GM19468 (cell line): ENCODE measurements at regions not wholly inside any gene's neighbourhood (a gene's known extent, or its start where the extent isn't known, plus 50 kb on each side); places are given as distances from the start of the nearest gene placed in this dataset.

Source experiments
- ATAC-seq: cut with Tn5 transposase; IDR thresholded peaks from one replicate; pipeline ENCODE4 v1.9.1; 2021; ENCODE audit warnings: mild to moderate bottlenecking, moderate library complexity, moderate number of reproducible peaks; ENCODE audit not compliant: unreplicated experiment; ENCODE audit errors: extremely low read depth

DNA sequence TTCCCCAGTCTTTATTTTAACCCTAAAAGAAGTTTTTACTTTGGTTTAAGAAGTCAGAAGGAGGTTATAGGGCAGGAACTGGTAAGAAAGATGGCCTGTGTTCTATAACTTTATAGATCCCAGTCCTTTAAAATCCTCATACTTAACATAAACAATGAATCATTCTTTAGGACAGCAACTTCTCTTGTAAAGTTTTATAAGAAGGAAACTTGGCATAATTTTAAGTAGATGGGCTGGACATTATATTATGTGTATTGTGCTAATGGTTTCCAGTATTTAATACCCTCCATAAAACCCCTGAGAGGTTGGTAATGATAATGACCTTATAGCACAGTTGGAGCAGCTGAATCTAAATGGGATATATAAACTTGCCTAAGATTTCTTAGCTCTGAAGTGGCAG is 247.2 kb downstream of the FAM170A start:
- no peak for ATAC-seq

DNA sequence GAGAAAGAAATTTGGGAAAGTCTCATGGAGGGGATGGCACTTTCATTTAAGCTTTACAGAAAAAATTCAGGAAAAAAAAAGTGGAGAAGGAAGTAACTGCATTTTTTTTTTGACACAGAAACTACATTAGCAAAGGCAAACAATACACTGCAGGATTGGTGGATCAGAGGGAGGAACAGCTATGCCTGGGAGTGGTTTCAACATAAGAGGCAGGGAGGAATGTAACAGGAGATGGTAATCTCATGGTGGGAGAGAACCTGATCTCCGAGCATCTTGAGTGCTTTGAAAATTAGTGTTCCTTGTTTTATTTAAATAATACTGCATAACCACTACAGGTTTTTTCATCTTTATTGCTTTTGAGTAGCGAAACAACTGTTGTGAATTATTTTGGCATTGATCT is 249.4 kb downstream of the FAM170A start:
- ATAC-seq: no peak

DNA sequence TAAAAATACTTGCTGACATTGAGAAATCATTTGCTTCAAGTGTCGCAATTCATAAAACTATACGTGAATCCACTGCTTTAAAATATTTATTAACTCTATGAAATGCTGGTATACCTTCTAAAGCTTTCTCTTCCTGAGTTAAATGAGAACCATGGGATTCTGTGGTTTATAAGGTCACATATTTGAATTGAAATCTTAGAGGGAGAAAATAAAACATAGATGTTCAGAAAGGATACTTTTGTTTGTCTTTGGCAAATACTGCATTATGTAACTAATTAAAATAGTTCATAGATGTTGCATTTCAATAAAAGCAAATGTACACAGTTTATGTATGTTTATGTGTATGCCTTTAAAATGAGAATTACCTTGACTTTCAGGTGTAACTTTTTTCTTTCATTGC is 250.1 kb downstream of the FAM170A start:
- ATAC-seq: no peak

DNA sequence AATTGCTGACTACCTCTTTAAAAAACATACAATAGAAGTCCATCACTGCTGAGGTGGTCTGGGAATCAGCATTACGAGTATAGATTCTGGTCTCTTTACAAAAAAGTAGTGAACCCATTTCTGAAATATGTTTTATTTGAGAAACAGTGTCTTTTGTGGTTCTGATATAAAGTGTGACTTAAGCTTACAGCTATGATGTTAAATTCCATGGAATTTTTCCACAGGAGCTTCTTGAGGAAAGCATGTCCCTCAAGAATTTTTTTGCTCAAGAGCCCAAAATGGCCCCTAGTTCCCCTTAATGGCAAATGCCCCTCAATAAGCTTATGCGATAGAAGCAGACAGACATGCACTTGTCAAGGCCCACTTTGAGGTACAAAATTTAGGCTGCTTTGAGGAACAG is 265.7 kb downstream of the FAM170A start:
- no peak for ATAC-seq

DNA sequence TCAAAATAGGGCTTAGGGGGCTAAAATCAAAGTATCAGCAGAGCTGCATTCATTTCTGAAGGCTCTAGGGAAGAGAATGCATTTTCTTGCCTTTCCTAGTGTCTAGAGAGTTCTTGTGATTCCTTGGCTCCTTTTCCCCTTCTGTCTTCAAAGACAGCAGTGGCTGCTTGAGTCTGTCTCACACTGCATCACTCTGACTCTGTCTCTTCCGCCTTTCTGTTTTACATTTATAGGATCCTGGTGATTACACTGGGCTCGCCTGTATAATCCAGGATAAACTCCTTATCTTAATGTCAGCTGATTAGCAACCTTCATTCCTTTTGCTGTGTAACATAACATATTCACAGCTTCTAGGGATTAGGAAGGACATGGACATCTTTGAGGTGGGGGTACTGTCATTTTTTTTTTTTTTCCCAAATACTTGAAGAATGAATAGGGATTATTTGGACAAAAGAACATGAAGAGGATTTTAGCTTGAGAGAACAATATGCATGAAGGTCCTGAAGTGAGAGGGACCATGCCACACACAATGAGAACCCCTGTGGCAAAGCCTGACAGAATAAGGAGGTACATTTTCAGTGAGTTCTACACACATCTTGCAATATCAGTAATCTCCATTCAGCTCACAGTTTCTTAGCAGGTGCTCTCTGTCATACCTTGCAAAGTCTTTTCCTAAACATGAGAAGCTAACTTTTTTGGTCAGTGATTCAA is 267.6 kb downstream of the FAM170A start:
- no peak for ATAC-seq

DNA sequence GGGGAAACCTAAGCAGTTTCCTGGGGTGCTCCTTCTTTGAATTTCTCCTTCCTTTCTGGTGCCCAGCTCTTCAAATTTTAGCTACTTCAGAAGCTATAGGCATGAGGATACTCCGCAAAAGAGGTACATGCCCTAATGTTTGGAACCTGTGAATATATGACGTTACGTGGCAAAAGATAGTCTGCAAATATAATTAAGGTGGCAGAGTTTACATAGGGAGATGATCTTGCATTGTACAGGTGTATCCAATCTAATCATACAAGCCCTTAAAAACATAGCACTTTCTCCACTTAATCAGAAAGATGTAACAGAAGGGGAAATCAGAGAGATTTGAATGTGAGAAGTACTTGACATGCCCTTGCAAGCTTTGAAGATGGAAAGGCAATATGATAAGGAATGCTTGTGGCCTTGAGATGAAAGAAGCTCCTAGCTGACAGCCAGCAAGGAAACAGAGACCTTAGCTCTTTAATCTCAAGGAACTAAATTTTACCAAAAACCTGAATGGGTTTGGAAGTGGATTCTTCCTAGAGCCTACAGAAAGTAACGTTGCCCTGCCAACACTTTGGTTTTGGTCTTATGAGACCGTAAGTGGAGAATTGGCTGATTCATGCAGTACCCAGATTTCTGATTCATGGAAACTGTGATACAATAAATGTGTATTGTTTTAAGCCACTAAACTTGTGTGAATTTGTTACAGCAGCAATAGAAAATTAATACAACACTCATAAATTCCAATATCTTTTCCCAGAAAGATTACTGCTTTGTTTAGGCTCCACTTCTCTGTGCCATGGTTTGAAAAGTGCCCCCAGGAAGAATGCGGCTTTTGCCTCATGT is 268.4 kb downstream of the FAM170A start:
- no peak for ATAC-seq

DNA sequence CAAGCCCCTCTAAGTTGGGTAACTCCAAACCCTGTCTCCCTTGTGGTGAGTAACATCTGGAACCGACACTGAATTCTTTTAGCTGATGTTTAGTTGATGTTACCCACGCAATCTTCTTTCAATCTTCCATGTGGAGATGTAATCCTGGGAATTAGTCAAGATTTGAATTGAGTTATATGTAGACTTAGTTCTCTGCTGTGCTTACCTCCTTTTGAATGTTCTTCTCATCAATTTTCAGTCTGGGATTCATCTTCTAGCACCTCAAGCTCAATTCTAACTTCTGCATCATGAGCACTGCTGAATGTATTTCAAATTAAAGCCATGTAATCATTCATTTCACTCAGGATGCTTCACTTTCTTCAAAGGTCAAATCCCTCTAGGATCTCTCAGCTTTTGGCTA is 270.6 kb downstream of the FAM170A start:
- ATAC-seq: no peak

DNA sequence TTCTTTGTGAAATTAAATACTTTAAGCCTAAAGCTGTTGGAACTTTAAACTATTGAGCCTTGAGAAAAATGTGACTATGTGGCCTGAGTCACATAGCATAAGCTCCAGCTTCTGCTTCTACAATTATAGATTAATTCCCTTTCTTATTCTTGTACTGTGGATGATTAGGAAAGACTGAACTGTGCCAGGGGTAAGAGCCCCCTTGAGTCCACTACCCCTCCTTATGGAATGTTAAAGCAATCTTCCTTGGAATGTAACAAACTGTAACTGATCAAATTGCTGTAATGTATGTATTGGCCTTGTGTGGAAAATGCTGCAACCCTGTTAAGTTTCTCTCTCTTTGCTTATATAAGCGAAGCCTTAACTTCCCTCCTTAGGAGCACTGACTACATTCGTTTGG is 273.2 kb downstream of the FAM170A start:
- no peak for ATAC-seq

DNA sequence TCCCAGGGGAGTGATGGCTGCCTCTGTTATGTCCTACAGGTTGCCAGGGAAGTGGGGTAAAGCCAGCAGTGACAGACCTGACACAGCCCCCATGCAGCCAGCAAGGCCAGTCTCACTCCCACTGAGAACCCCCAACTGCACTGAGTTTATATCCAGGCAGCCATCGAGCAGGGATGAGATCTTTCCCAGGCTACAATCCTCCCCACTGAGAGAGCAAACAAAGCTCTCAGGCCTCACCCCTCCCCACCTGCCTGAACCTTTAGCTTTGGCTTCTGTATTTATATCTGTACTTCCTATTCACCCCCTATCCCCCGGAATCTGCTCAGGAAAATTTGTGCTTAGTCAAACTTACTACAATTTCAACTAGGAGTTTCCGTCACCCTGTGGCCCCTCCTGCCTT is 284.1 kb downstream of the FAM170A start:
- no peak for ATAC-seq

DNA sequence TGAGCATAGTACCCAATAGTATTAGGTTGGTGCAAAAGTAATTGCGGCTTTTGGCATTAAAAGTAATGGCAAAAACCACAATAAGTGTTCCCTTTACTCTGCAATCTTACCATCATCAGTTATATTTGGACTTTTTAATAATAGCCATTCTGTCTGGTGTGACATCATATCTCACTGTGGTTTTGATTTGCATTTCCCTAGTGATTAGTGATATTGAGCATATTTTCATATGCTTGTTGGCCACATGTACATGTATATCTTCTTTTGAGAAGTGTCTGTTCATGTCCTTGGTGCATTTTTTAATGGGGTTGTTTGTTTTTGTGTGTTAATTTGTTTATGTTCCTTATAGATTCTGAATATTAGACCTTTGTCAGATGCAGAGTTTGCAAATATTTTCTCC is 289.9 kb downstream of the FAM170A start:
- ATAC-seq: no peak

DNA sequence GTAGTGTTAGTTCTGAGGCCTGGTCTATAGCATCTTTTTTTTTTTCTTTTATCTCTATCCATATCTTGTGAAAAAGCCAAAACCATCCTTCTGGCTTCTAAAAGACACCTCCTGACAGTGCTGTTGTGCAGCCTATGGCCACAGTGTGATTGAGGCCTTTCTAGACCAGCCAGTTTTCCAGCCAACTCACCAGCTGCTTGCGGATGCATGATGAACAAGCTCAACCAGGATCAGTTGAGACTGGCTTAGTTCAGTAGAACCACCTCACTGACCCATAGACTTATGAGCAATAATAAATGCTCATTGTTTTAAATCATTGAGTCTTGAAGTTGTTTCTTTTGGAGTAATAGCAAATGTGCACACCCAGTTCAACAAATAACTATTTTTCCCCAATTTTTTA is 296.9 kb downstream of the FAM170A start:
- ATAC-seq: no peak

DNA sequence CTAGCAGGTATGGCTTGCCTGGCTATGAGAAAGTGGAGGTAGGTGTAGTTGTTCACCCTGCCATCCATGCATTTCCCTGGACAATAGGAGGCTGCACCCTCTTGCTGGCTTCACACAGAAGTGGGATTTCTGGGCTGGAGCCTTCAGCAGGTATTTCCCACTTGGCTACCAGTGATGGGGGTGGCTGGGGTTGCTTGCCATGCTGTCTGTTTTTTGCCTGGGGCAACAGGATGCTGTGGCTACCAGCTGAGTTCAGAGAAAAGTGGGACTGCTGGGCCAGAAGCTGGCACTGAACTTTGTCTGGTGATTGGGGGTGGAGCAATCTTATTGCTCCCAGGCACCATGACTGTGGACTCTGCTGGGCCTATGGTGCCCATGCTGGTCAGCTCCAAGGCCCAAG is 299.6 kb downstream of the FAM170A start:
- ATAC-seq: no peak

DNA sequence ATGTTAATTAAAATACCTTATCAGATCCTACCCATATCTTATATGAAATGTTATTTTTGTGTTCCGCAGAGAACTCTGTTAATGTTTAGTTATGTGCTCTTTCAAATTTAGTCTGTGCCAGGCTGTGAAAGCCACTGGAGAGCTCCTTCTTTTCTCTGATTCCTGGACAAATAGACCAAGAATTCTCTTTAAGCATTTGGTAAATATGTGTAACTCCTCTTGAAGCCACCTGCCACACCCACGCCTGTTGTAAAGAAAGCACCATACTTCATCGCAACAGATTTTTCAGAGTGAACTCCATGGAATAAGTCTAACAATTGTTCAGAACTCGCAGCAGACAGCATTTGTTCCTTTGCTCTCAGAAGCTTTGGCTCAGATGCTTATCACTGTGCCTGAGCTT is 301.1 kb downstream of the FAM170A start:
- ATAC-seq: no peak

DNA sequence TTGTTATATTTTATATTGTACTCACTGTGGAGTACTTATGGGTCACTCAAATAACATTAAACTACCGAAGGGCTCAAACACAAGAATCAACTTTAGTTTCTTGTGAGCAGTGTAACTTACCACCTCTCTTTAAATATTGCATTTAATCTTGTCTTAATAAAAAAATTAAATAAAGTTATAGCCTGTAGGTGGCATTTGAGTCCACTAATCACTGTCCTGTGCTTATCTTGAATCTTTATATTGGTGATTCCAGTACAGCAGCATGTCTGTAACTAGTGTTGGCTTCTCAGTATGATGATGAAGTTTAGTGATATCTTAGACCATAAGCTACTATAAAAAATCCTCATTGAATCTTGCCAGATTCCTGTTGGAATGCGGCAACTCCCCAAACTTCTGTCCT is 313.8 kb downstream of the FAM170A start:
- ATAC-seq: no peak

DNA sequence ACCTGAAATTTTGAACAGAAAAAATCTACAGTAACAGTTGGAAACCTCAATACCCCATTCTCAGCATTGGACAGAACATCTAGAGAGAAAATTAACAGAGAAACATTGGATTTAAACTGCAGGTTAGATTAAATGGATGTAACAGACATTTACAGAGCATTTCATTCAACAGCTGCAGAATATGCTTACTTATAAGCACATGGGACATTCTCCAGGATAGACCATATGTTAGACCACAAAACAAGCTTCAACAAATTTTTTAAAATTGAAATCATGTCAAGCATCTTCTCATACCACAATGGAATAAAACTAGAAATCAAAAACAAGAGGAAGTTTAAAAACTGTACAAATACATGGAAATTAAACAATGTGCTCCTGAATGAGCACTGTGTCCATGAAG is 316.3 kb downstream of the FAM170A start:
- no peak for ATAC-seq

DNA sequence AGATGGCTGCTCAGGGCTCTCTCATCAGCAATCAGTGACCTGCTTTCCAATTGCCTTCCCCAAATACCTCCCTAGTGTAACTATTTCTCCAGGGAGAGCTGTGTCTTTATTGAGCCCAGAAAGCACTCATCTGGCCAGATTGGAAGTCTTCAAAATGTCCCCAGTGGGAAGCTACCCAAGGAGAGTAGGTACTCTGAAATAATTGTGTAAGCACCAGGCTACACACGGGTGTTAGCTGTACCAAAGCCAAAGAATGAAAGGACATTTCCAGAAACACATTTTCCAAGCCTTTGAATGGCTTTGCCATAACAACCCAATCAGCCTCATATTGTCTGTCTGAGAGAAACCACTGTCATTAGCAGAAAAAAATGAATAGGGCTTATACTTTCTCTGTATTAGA is 318.8 kb downstream of the FAM170A start:
- no peak for ATAC-seq

DNA sequence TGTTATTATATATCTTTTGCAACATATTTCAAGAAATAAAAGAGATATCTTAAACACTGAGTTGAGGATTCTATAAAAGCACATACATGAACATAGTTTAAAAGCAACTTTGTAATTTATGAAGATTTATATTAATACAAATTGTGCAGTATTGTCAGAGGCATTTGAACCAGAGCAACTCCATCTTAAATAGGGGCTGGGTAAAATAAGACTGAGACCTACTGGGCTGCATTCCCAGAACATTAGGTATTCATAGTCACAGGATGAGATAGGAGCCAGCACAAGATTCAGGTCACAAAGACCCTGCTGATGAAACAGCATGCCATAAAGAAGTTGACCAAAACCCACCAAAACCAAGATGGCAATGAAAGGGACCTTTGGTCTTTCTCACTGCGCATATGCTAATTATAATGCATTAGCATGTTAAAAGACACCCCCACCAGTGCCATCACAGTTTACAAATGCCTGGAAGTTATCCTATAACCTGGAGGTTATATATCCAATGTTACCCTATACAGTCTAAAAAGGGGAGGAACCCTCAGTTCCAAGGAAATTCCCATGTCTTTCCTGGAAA is 320.2 kb downstream of the FAM170A start:
- no peak for ATAC-seq

DNA sequence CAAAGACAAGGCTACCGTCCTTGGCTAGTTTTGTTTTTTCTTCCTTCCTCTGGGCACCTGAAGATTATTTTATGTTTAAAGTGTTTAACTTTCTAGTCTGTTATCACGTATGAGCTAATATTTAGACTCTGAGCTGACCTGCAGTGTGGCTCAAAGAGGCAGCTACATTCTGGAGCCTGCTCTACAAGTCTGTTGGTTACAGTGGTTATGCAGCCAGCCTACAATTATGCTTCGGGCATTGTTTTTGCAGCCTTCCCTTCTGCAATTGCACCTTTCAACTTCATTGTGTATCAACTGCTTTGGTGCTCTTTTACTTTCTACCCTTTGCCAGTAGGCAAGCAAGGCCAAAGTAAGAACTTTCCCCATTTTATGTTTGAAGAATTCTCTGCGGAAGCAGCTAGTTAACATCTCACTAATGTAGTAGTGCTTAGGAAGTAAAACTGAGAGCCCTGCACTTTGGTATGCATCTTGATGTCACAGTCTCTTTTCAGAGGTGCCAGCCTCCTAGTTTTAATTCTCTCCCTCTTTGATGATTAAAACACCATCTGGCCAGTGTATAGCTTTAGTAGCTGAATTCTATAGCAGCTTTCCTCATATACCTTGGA is 322.1 kb downstream of the FAM170A start:
- ATAC-seq: no peak

DNA sequence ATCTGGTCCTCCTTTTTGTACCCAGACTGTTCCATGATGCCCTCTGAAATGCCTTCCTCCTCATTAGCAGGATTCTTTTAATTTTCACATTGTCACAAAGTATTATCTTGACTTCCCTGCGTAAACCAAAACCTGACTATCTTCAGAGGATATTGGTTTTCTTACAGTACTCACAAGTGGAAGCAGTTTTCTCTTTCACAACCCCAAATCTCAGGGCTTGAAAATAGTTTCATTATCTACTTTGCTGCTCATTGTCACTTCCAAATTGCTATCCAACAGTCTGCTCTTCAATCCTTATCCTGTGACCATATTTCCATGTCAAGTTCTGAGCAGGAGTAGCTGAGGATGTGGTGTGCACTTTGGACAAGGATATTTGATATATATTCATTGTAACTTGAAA is 324.1 kb downstream of the FAM170A start:
- no peak for ATAC-seq

DNA sequence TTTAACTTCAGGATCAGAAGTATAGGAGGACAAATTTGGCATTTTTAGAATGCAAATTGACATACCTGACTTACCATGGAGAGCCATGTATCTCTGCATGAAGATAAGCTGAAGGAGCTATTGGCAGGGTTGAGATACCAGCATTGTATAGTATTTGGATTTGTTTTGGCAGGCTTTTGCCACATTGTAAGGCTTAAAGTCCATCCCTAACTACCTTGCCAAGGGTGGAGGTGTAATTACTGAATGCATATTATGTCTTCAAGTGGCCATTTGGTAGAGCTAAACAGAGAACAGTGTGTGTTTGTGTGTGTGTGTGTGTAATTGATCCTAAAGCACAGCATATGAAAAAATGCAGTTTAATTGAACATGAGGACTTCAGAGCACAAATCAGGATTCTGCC is 324.7 kb downstream of the FAM170A start:
- ATAC-seq: no peak

DNA sequence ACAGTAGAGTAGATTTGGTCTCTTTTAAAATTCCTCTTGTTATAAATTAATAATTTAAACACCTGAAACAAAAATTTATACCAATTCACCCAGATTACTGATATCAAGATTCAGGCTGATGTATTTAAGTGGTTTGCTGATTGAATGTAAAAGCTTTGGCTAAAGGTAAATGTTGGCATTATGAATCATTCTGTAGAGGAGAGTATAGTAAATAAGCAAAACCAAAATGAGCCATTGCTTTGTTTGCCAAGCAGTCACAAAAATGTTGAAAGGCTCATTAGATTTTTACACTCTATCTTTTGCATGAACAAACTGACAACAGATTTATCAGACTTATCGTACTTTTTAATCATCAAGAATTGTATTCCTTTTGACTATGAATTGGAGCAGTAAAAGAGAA is 332.6 kb downstream of the FAM170A start:
- no peak for ATAC-seq
